ENCODE measurements at regions not wholly inside any gene's neighbourhood (a gene's known extent, or its start where the extent isn't known, plus 50 kb on each side); places are given as distances from the start of the nearest gene placed in this dataset.

- TF ChIP-seq POLR2A (IDR thresholded peaks at IDR 0.05) (no peak), POLR2AphosphoS5 (IDR thresholded peaks at IDR 0.05) (no peak)
- TF ChIP-seq, protein P1, sequence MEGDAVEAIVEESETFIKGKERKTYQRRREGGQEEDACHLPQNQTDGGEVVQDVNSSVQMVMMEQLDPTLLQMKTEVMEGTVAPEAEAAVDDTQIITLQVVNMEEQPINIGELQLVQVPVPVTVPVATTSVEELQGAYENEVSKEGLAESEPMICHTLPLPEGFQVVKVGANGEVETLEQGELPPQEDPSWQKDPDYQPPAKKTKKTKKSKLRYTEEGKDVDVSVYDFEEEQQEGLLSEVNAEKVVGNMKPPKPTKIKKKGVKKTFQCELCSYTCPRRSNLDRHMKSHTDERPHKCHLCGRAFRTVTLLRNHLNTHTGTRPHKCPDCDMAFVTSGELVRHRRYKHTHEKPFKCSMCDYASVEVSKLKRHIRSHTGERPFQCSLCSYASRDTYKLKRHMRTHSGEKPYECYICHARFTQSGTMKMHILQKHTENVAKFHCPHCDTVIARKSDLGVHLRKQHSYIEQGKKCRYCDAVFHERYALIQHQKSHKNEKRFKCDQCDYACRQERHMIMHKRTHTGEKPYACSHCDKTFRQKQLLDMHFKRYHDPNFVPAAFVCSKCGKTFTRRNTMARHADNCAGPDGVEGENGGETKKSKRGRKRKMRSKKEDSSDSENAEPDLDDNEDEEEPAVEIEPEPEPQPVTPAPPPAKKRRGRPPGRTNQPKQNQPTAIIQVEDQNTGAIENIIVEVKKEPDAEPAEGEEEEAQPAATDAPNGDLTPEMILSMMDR (IDR thresholded peaks at IDR 0.05), result peak in 2 of 3 donors; percentile 9 to 19
Observed at GRCh38 chr9:109880276-109881169, 100.5 kb downstream of the PALM2AKAP2 start.
